NCI-H1930 (cell line): ENCODE measurements at regions not wholly inside any gene's neighbourhood (a gene's known extent, or its start where the extent isn't known, plus 50 kb on each side); places are given as distances from the start of the nearest gene placed in this dataset.
A peak's percentile ranks its signal among the peaks of the same experiment; 100 is the strongest.

Experiments used
- DNase-seq, 2 experiments: peaks; one replicate each; lab custom pipeline; 2025; lab: John Stamatoyannopoulos, UW

GRCh38 chr2:21253311-21254027 lies 129.7 kb downstream of the TDRD15 start:
- DNase-seq = no peak

- peak in 1 of 2 experiments; percentile 13 for DNase-seq
Observed at GRCh38 chr2:21254170-21254965, 130.6 kb downstream of the TDRD15 start.

GRCh38 chr2:21256006-21256405 lies 132.2 kb downstream of the TDRD15 start:
- peak; percentile 58 to 79 for DNase-seq

GRCh38 chr2:21257621-21258020 lies 133.9 kb downstream of the TDRD15 start:
- DNase-seq = no peak

GRCh38 chr2:21258082-21258481 lies 134.3 kb downstream of the TDRD15 start:
- DNase-seq = no peak

GRCh38 chr2:21260311-21260710 lies 136.5 kb downstream of the TDRD15 start:
- no peak for DNase-seq

GRCh38 chr2:21261591-21261990 lies 137.8 kb downstream of the TDRD15 start:
- DNase-seq = no peak

GRCh38 chr2:21262426-21262940 lies 138.7 kb downstream of the TDRD15 start:
- no peak for DNase-seq

GRCh38 chr2:21263622-21264021 lies 139.9 kb downstream of the TDRD15 start:
- DNase-seq = no peak

- no peak for DNase-seq
Observed at GRCh38 chr2:21265752-21266151, 142.0 kb downstream of the TDRD15 start.

- DNase-seq = no peak
Observed at GRCh38 chr2:21267232-21267835, 143.6 kb downstream of the TDRD15 start.

GRCh38 chr2:21268197-21268877 lies 144.6 kb downstream of the TDRD15 start:
- DNase-seq = no peak

- DNase-seq = no peak
Observed at GRCh38 chr2:21268878-21269224, 145.1 kb downstream of the TDRD15 start.

GRCh38 chr2:21269382-21269781 lies 145.6 kb downstream of the TDRD15 start:
- no peak for DNase-seq

- no peak for DNase-seq
Observed at GRCh38 chr2:21270083-21270491, 146.3 kb downstream of the TDRD15 start.

GRCh38 chr2:21270708-21271122 lies 146.9 kb downstream of the TDRD15 start:
- no peak for DNase-seq

- DNase-seq = no peak
Observed at GRCh38 chr2:21276163-21276562, 152.4 kb downstream of the TDRD15 start.

GRCh38 chr2:21277068-21278056 lies 153.6 kb downstream of the TDRD15 start:
- no peak for DNase-seq

- DNase-seq = no peak
Observed at GRCh38 chr2:21279525-21279924, 155.8 kb downstream of the TDRD15 start.

GRCh38 chr2:21280793-21281192 lies 157.0 kb downstream of the TDRD15 start:
- no peak for DNase-seq

- DNase-seq = no peak
Observed at GRCh38 chr2:21281384-21281783, 157.6 kb downstream of the TDRD15 start.
